ENCODE measurements at regions not wholly inside any gene's neighbourhood (a gene's known extent, or its start where the extent isn't known, plus 50 kb on each side); places are given as distances from the start of the nearest gene placed in this dataset.

DNA sequence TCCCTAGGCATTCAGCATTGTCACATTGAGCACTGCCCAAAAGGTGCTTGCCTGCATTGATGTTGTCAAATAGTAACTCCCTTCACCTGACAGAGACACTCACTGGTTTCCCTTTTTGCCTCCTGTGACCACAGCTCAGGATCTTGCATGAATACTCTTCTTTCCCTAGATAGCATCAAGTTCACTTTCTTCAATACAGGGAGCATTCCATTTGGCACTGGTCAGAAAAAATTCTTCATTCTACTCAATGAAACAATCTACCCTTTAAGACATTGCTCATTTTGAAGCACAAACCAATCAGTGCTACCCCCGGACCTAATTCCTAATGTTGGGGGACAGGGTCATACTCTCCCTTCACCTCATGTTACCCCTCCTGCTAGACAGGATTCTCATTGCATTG, 319.0 kb upstream of the SNX7 start:
- no peaks in the 10 kb centered on the region for H3K36me3 ChIP-seq
- no peak for DNase-seq
- no peaks in the 10 kb centered on the region for H3K27me3 ChIP-seq
- no peaks in the 10 kb centered on the region for H3K4me1 ChIP-seq
- H3K27ac ChIP-seq: no peak overlapping the region
- TF ChIP-seq POLR2A (IDR thresholded peaks at IDR 0.05) (no peak), EP300 (IDR thresholded peaks at IDR 0.05) (no peak), POLR2AphosphoS5 (IDR thresholded peaks at IDR 0.05) (no peak)
- TF ChIP-seq, protein P1, sequence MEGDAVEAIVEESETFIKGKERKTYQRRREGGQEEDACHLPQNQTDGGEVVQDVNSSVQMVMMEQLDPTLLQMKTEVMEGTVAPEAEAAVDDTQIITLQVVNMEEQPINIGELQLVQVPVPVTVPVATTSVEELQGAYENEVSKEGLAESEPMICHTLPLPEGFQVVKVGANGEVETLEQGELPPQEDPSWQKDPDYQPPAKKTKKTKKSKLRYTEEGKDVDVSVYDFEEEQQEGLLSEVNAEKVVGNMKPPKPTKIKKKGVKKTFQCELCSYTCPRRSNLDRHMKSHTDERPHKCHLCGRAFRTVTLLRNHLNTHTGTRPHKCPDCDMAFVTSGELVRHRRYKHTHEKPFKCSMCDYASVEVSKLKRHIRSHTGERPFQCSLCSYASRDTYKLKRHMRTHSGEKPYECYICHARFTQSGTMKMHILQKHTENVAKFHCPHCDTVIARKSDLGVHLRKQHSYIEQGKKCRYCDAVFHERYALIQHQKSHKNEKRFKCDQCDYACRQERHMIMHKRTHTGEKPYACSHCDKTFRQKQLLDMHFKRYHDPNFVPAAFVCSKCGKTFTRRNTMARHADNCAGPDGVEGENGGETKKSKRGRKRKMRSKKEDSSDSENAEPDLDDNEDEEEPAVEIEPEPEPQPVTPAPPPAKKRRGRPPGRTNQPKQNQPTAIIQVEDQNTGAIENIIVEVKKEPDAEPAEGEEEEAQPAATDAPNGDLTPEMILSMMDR (IDR thresholded peaks at IDR 0.05): no peak
- WGBS, 2 donors: 81 to 84% methylated on average over 1 of the region's 1 CpG
- intact Hi-C loops (cut with DNase I): no loop called here
- no peak overlapping the region for H3K4me3 ChIP-seq
- no peaks in the 10 kb centered on the region for H3K9me3 ChIP-seq

DNA sequence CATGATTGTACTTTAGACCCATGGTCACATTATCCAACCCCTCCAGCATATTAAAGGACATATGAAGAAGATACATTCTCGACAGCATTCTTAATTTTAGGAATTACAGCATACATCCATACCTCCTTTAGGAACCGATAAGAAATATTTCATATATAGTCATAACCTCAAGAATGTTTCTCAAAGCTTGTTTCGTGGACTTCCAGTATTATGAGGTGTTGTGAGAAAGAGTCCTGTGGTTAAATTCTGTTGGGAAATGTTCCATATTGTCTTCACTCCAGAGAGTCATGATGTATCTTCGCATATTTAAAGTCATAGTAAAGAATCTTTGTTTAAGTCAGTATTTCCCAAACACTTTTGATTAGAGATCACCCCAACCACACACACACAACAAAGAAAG, 321.0 kb upstream of the SNX7 start:
- WGBS, 2 donors: 92 to 94% methylated on average over 4 of the region's 4 CpGs
- H3K4me3 ChIP-seq: no peak overlapping the region
- intact Hi-C loops (cut with DNase I): no loop called here
- H3K27me3 ChIP-seq: no peaks in the 10 kb centered on the region
- no peaks in the 10 kb centered on the region for H3K9me3 ChIP-seq
- no peak for DNase-seq
- no peaks in the 10 kb centered on the region for H3K36me3 ChIP-seq
- no peak overlapping the region for H3K27ac ChIP-seq
- TF ChIP-seq, protein P1 (IDR thresholded peaks at IDR 0.05): no peak
- no peak for TF ChIP-seq EP300 (IDR thresholded peaks at IDR 0.05)
- no peak for TF ChIP-seq POLR2AphosphoS5 (IDR thresholded peaks at IDR 0.05)
- no peak for TF ChIP-seq POLR2A (IDR thresholded peaks at IDR 0.05)
- no peaks in the 10 kb centered on the region for H3K4me1 ChIP-seq

DNA sequence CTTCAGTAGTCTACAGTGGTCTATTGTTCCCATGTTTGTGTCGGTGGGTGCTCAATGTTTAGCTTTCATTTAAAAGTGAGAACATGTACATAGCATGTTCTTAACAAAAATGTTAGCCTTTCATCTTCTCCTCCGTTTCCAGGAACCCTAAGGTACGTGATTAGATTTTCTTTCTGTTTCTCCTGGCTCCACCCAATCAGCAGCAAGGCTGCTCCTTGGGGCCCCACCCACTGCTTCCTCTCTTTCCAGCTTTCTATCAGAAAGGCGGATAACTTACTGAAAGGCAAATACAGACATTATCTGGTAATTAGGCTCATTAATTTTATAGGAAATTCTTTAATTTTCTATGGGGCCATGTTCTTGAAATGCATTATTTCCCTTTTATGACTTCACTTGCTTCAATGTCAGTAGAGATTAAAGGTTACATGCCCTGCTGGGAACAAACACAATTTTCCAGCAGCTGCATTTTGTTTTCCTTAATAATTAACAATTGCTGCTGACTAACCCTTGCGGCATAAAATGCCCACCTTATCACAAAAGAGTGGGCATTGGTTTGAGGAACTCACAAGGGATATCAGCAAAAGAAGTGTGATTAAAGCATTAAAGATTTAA, 324.9 kb upstream of the SNX7 start:
- intact Hi-C loops (cut with DNase I): no loop called here
- no peaks in the 10 kb centered on the region for H3K9me3 ChIP-seq
- no peak overlapping the region for H3K27ac ChIP-seq

DNA sequence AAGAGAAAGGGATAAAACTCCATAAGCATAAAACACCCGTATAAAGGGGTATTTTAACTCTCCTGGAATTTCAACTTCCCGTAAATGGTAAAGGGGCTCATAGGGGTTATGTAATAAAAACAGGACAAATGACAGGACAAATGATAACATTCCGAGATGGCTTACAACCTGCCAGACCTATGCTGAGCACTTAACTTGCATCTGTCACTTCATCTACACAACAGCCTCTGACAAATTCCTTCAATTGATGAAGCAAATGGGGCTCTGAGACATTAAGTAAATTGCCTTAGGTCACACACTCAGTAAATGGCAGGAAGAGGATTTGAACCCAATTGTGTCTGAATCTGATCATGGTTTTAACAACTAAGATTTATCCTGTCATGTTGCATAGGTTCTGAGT, 327.6 kb upstream of the SNX7 start:
- Histone ChIP-seq H3K36me3 (no peaks in the 10 kb centered on the region), H3K27me3 (no peaks in the 10 kb centered on the region), H3K27ac (no peak overlapping the region), H3K4me1 (no peaks in the 10 kb centered on the region), H3K9me3 (no peaks in the 10 kb centered on the region), H3K4me3 (no peak overlapping the region)
- intact Hi-C loops (cut with DNase I): no loop called here
- TF ChIP-seq POLR2AphosphoS5 (IDR thresholded peaks at IDR 0.05) (no peak), POLR2A (IDR thresholded peaks at IDR 0.05) (no peak), EP300 (IDR thresholded peaks at IDR 0.05) (no peak)
- TF ChIP-seq, protein P1 (IDR thresholded peaks at IDR 0.05): no peak
- WGBS, 2 donors: 80 to 86% methylated on average over 3 of the region's 3 CpGs
- DNase-seq: no peak

More for the DNA sequence above, 324.9 kb upstream of the SNX7 start:
- no peak overlapping the region for H3K4me3 ChIP-seq
- no peaks in the 10 kb centered on the region for H3K36me3 ChIP-seq
- no peak for DNase-seq
- no peak for TF ChIP-seq POLR2A (IDR thresholded peaks at IDR 0.05)
- TF ChIP-seq EP300 (IDR thresholded peaks at IDR 0.05): no peak
- TF ChIP-seq, protein P1 (IDR thresholded peaks at IDR 0.05): no peak
- TF ChIP-seq POLR2AphosphoS5 (IDR thresholded peaks at IDR 0.05): no peak
- no peaks in the 10 kb centered on the region for H3K4me1 ChIP-seq
- no peaks in the 10 kb centered on the region for H3K27me3 ChIP-seq
- WGBS, 2 donors: 31 to 76% methylated on average over 5 of the region's 5 CpGs

DNA sequence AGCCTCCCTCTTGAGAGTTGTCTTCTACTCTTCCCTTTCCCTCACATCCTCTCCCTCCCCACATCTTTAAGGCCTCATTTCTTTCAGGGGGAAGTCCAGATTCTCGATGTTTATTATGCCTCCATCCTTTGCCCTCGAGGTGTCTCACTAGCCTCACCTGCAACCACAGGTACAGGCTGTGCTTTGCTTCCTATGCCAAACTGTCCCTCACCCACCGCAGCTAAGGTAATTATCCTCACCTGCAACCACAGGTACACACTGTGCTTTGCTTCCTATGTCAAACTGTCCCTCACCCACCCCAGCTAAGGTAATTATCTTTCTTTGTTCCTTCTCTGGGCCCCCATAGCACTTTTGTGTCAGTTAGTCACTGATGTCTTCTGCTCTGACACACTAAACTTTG, 328.1 kb upstream of the SNX7 start:
- intact Hi-C loops (cut with DNase I): no loop called here
- Histone ChIP-seq H3K36me3 (no peaks in the 10 kb centered on the region), H3K4me3 (no peak overlapping the region), H3K27ac (no peak overlapping the region), H3K4me1 (no peaks in the 10 kb centered on the region), H3K9me3 (no peaks in the 10 kb centered on the region), H3K27me3 (no peaks in the 10 kb centered on the region)
- no peak for DNase-seq
- no peak for TF ChIP-seq EP300 (IDR thresholded peaks at IDR 0.05)
- no peak for TF ChIP-seq POLR2AphosphoS5 (IDR thresholded peaks at IDR 0.05)
- no peak for TF ChIP-seq POLR2A (IDR thresholded peaks at IDR 0.05)
- TF ChIP-seq, protein P1 (IDR thresholded peaks at IDR 0.05): no peak
- 44 to 78% methylated on average over 3 of the region's 3 CpGs for WGBS, 2 donors
